HG03045 (cell line): ENCODE measurements at regions not wholly inside any gene's neighbourhood (a gene's known extent, or its start where the extent isn't known, plus 50 kb on each side); places are given as distances from the start of the nearest gene placed in this dataset.
"Not testable (repeated sequence)": the region's sequence is repeated elsewhere in the genome, so short reads cannot be mapped to it uniquely, and the experiment has no call there.

Experiments used
- ATAC-seq: cut with Tn5 transposase; IDR thresholded peaks from one replicate; pipeline ENCODE4 v1.9.1; 2021; ENCODE audit warnings: mild to moderate bottlenecking, moderate library complexity; ENCODE audit not compliant: unreplicated experiment

DNA sequence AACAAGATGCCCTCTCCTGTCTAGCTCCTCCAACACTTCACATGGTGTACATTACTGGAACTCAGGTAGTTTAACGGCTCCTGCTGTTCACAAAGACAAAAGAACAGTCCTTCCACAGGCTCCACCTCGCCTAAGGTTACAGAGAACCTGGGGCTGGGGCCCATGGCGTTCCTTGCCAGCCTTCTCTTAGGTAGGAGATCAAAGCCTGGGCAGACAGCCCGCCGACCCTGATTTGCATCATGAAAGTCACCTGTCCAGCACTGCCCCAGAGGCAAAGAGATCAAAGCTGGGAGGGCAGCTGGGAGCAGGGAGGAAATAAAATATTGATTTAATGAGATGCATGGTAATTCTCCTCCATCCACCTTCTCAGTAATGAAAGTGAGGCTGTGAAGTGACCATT lies 115.0 kb upstream of the SLIT3 start:
- ATAC-seq, result no peak

- no peak for ATAC-seq
Measured at GRCh38 chr5:169415371-169415770, 114.4 kb upstream of the SLIT3 start.

- no peak for ATAC-seq
Measured at GRCh38 chr5:169413416-169413815, 112.5 kb upstream of the SLIT3 start.

DNA sequence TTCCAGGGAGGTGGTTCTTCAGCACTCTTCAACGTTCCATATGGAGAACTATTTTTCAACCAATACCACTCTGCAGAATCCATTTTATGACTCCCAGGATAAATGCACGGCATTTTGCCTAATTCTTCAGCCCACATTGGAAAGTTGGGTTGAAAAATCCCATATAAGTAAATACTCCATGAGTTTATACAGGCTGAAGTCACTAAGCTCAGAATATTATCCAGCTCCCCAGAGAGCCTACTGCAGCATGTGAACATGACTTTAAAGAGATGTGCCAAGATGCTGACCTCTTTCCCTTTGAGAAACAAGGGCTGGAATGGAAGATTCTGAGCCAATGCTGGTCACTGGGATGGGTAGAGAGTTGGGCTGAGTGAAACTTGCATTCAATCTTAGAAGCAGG lies 111.9 kb upstream of the SLIT3 start:
- no peak for ATAC-seq

DNA sequence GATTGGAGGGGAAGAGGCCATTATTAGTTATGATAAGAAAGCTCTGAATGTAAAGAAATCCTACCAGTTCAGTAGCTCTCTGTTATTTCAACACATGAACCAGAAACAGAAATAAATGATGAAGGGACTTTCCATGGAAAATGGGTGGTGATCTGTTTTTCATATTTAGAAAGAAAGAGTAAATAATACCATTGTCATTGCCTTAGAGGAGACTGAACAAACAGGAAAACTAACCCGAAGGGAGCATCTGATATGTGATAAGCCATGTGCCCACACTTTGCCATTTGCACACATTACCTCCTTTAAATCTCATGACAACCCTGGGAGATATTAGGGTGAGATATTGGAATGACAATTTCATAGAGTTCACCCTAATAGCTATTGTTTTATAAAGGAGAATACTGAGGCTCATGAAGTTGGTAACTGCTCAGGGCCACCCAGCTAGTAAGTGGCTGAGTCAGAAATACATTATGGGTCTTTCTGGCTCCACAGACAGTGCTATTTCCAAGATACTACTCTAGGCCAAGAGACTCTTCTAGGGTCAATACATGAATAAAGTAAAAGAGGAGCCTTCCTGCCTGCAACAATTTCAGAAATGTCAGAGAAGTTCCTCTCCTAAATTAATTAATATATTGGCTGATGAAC lies 111.0 kb upstream of the SLIT3 start:
- no peak for ATAC-seq

GRCh38 chr5:169410996-169411783 lies 110.3 kb upstream of the SLIT3 start:
- ATAC-seq, result no peak

DNA sequence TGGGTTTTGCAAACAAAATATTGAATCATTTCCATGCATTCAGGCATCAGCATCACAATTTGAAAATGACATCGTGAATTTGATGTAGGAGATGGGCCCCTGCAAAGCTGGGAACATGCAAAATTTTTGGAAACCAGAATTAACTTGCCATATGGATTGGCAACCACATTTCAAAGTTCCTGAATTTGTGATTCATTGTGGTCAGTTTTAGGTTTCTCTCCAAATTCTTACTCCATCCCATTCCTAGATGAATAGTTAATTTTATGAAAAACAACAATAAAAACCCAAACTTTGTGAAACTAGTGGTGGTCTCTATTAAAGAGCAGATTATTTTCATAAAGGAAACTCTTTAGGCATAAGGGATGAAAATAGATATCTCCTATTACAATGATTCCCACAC lies 107.8 kb upstream of the SLIT3 start:
- no peak for ATAC-seq

- ATAC-seq, result no peak
Measured at GRCh38 chr5:169408171-169408570, 107.2 kb upstream of the SLIT3 start.

DNA sequence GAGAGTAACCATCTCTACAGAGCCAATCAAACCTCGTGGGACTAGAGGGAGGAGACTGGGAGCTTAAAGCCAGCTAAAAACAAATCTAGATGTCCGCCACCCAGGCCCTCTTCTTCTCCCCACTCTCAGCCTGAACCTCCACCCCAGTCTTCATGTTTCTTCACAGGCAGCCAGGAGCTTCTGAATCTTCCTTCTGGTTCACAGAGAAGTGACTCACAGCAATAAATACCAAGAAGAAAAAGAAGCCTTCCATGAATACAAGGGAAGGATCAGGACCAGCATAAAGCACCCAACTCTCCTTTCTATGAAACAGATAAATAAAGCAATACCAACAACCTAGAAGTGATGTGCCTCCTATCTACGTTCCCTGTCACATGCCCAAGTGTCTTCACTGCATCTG lies 103.3 kb upstream of the SLIT3 start:
- ATAC-seq, result no peak

- ATAC-seq, result no peak
Measured at GRCh38 chr5:169398515-169398914, 97.6 kb upstream of the SLIT3 start.

- ATAC-seq, result no peak
Measured at GRCh38 chr5:169395136-169395535, 94.2 kb upstream of the SLIT3 start.

GRCh38 chr5:169394371-169394770 lies 93.4 kb upstream of the SLIT3 start:
- ATAC-seq, result no peak

DNA sequence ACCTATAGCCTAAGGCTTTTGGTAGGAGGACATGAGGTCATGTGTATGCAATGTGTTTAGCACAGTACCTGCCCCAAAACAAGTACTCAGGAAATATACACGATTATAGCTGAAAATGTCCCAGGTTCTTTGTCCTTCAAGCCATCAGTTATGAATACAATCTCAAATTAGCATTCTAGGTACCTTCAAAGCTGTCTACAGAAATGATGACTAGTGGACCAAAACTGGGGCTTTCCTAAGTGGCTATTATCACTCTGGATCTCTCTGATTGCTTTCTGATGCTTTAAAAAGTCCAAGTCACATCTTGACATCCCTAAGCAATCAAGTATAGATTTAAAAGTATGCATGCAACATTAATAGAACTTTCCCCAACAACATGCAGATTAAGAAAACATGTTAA lies 93.0 kb upstream of the SLIT3 start:
- ATAC-seq, result no peak

GRCh38 chr5:169390265-169390664 lies 89.3 kb upstream of the SLIT3 start:
- no peak for ATAC-seq

DNA sequence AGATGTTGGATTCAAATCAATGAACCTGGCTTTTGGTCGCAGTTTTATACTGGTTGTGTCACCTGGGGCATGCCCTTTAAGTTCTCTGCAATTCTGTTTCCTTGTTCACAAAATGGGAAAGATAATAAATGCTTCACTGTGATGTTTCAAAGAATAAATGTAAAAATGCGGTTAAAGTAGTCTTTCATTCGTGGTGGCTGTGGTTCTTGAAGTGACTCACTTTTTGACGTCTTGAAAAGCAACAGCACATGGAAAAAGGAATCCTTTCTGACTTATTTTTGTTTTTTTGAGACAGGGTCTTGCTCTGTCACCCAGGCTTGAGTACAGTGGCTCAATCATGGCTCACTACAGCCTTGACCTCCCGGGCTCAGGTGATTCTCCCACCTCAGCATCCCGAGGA lies 88.4 kb upstream of the SLIT3 start:
- no peak for ATAC-seq

- no peak for ATAC-seq
Measured at GRCh38 chr5:169385636-169386035, 84.7 kb upstream of the SLIT3 start.

GRCh38 chr5:169384661-169385060 lies 83.7 kb upstream of the SLIT3 start:
- ATAC-seq, result no peak

DNA sequence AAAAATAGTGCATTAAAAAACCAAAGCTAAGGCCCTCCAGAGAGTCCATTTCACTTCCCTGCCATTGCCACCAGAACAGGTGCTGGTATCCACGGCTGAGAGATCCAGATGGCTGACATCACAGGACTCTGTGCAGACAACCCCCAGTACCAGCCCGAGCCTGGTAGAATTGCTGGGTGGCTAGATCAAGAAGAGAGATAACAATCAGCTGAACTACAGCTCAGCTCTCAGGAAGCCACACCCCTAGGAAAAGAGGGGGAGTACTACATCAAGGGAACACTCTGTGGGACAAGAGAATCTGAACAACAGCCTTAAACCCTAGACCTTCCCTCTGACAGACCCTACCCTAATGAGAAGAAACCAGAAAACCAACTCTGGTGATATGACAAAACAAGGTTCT lies 73.8 kb upstream of the SLIT3 start:
- no peak for ATAC-seq

DNA sequence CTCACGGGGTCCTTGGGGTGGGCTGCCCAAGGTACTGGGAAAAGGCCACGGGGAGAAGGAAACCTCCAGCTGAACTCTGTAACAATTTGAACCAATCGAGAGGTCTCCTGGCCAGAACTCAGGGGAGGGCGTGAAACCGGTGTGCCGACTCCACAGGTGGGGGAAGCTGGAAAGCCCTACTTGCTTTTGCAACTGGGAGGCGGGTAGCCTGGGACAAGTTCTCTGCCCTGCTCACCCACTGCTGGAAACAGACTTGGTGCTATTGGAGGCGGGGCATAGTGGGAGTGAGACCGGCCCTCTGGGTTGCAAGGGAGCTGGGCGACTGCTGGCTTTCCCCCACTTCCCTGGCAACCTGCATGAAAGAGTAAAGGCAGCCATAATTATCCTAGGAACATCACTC lies 73.2 kb upstream of the SLIT3 start:
- no peak for ATAC-seq

DNA sequence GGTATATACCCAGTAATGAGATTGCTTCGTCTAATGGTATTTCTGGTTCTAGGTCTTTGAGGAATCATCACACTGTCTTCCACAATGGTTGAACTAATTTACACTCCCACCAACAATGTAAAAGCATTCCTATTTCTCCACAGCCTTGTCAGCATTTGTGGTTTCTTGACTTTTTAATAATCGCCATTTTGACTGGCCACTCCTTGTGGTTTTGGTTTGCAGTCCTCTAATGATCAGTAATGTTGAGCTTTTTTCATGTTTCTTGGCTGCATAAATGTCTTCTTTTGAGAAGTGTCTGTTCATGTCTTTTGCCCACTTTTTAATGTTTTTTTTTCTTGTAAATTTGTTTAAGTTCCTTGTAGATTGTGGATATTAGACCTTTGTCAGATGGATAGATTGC lies 70.9 kb upstream of the SLIT3 start:
- ATAC-seq, result not testable (repeated sequence)

DNA sequence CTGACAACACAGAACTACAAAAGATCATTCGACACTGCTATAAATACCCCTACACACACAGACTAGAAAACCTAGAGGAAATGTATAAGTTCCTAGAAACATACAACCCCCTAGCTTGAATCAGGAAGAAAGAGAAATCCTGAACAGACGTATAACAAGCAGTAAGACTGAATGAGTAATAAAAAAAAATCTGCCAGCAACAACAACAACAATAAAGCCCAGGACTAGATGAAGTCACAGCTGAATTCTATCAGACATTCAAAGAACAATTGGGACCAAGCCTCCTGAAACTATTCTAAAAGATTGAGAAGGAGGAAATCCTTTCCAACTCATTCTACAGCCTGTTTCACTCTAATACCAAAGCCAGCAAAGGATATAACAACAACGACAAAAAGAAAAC lies 68.2 kb upstream of the SLIT3 start:
- no peak for ATAC-seq

DNA sequence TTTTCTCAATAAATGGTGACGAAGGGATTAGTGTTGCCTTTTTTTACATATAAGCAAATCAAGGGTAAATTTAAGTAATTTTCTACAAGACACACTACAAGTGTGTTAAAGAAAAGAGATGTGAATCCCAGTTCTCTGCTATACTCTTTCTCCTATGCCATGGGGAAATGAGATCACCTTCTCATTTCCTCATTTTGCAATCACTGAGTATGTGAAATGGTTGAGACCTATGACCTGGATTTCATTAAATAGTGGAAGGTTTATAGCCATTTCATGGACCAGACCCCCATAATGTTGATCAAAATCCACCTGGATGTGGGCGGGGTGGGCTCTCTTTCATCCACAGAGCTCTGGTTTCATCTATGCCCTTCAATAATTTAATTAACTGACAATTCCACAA lies 66.9 kb upstream of the SLIT3 start:
- ATAC-seq, result no peak

DNA sequence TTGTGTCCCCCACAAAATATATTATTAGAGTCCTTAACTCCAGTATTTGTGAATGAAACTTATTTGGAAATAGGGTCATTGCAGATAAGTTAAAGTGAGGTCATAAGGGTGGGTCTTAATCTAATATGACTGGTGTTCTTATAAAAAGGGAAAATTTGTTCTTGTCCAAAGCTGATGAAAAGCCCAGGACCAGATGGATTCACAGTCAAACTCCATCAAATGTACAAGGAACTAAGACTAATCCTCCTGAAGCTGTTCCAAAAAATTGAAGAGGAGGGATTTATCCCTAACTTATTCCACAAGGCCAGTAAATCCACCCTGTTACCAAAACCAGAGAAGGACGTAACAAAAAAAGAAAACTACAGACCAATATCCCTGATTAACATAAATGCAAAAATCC lies 56.4 kb upstream of the SLIT3 start:
- no peak for ATAC-seq
